Activated CD4-positive, alpha-beta T cell treated with anti-CD3 and anti-CD28 coated beads, Interleukin-10, Interleukin-2, amounts not matched to agents 100 ng/mL and 50 ng/mL, durations not matched to agents 16 hours and 8 hours (primary cell): ENCODE measurements at regions not wholly inside any gene's neighbourhood (a gene's known extent, or its start where the extent isn't known, plus 50 kb on each side); places are given as distances from the start of the nearest gene placed in this dataset.

Experiments used
- DNase-seq: peaks from one replicate; pipeline ENCODE4 v3.0.0-alpha.2; 2020

GRCh38 chr3:162021206-162021605 is 524.6 kb downstream of the OTOL1 start:
- DNase-seq: no peak

DNA sequence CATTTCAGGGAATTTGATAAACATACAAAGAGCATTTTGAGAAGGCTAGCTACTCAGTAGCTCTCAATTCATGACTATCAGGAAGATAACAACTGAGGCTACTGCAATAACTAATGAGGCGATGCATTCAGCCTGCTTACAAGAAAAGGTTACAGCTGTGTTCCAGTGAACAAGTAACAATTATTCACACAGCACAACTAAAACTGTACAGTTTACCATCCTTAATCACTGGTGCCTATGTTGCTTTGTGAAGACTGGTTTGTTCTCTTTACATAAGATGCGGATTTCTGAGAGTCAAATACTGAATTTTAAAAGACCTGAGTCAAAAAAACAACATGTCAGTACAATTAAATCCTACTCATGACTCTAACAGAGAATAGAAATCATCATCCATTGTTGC is 526.3 kb downstream of the OTOL1 start:
- no peak for DNase-seq

DNA sequence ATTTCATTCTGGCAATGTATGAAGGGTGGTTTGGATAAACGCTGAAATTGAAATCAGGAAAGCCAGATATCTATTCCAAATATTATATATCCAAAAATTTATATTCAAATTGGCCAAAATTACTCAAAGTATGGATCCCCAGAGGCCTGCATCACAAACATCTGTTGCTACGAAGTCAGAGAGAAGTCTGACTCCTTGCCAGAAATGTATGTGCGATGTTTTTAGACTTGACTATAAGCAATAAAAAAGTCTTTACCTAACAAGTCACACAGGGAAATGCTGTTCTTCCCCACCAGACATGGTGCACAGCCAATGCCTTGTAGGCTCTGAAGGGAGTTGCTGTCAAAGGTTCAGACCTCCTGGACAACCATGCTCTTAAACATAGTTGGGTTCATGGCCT is 533.1 kb downstream of the OTOL1 start:
- DNase-seq: no peak

DNA sequence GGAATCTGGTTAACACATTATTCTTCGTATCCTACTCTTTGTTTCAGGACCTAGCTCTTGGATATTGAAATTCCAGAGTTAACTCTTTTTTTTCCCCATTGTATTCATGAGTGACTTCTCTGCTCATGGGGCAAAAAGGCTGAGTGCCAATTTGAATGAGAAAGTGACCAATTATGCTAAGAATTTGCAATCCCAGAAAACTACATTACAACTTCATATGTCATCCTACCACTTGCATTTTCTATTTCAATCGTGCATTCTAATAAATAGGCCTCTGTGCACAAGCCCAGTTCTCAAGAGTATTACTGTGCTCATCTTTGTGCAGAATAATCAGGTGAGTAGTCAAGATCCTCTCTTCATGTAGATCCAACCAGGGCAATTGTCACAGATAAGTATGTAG is 537.8 kb downstream of the OTOL1 start:
- no peak for DNase-seq

- DNase-seq: no peak
Observed at GRCh38 chr3:162041622-162042021, 545.0 kb downstream of the OTOL1 start.

DNA sequence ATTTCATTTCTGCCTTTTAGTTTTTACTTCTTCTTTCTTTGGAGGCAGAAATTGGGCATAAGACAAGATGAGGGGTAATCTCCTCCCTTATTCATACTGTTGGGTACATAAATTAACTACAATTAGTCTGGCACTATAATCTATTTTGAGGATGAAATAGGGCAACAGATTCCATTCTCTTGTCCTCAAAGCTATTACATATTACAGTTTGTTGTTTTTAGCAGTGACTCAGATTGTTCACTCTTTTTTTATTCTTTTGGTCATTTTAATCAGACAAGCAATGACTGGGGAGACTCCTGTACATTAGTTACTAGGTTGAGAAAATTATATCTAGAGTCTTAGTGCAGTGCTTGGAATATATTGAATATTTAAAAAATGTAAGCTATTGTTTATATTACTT is 556.0 kb downstream of the OTOL1 start:
- no peak for DNase-seq

- no peak for DNase-seq
Observed at GRCh38 chr3:162072656-162073164, 576.1 kb downstream of the OTOL1 start.

DNA sequence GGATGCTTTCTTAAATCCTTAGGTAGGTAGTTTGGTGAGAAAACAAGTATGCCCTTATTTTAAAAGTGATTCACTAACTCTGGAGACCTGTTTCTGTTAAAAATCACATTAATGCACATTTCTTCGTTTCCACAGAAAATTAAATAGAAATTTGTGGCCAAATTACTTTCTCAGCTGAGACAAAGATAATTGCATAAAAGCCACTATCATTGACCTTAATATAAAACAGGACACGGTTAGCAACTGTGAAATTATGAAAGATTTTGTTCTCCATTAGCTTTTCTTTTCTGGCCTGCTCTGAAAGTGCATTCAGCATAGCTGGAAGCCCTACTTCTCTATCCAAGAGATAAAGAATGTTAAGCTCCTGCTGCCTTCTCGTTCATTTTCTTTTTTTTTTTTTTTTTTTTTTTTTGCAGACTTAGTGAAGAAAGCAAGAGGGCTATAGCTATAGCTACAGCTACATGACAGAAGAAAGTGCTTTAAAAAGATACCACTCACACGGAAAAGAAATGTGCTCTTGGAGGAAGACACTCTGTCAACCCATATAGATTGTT is 576.9 kb downstream of the OTOL1 start:
- DNase-seq: no peak

GRCh38 chr3:162077108-162077507 is 580.5 kb downstream of the OTOL1 start:
- no peak for DNase-seq

DNA sequence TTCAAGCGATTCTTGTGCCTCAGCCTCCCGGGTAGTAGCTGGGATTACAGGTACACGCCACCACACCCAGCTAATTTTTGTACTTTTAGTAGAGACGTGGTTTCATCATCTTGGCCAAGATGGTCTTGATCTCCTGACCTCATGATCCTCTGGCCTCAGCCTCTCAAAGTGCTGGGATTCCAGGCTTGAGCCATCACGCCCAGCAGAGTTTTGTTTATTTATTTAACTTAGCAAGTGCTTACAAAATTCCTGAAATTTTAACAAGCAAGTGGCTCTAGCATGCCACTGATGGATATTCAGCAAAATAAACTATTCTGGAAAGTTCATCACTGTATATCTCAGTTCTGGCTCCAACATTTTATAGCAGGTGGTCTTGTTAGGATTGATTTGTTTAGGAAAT is 585.9 kb downstream of the OTOL1 start:
- DNase-seq: no peak

GRCh38 chr3:162087361-162087760 is 590.8 kb downstream of the OTOL1 start:
- no peak for DNase-seq

DNA sequence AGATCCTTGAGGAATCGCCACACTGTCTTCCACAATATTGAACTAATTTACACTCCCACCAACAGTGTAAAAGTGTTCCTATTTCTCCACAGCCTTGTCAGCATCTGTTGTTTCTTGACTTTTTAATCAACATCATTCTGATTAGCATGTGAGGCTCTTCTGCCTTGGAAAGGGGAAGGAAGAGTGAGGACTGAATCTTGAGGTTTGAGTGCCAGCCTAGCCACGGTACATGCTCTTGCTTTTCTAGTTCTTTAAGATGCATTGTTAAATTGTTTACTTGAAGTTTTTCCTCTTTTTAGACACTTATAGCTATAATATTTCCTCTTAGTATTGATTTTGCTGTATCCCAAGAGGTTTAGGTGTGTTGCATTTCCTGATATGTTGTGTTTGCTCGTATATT is 596.1 kb downstream of the OTOL1 start:
- no peak for DNase-seq

- DNase-seq: no peak
Observed at GRCh38 chr3:162094301-162094700, 597.7 kb downstream of the OTOL1 start.

- DNase-seq: no peak
Observed at GRCh38 chr3:162096874-162097273, 600.3 kb downstream of the OTOL1 start.

GRCh38 chr3:162103808-162104207 is 607.2 kb downstream of the OTOL1 start:
- DNase-seq: no peak

- DNase-seq: no peak
Observed at GRCh38 chr3:162111861-162112260, 615.3 kb downstream of the OTOL1 start.

DNA sequence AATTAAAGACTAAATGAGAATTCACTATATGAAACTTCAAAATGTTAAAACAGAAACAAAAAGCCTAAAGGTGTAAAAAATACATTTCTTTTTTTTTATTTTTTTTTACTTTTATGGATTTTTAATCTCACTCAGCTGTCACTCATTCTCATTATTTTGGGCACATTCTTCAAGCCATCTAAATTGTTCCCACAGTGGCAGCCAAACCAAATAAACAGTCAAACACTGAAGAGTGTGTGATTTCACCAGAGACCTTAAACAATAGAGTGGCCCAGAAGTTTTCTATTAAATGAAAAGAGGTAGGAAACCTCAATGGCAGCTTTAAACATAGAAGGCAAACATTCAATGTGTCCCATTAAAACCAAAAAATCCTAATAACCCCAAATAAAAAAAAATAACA is 616.1 kb downstream of the OTOL1 start:
- DNase-seq: no peak

- no peak for DNase-seq
Observed at GRCh38 chr3:162117961-162118360, 621.4 kb downstream of the OTOL1 start.

- no peak for DNase-seq
Observed at GRCh38 chr3:162119651-162120050, 623.0 kb downstream of the OTOL1 start.

DNA sequence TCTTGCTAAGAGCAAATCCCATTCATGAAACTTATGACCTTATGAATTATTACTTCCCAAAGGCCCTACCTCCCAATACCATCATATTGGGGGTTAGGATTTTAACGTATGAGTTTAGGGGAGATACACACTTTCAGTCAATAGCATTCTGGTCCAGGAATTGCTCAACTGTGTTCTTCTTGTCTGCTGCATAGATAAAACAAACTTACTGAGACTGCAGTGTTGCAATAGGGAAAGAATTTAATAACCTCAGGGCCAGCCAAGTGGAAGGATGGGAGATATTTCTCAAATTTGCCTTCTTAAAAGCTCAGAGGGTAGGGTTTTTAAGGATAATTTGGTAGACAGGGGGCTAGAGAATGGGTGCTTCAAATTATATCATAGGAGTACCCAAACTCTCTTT is 625.8 kb downstream of the OTOL1 start:
- no peak for DNase-seq

- no peak for DNase-seq
Observed at GRCh38 chr3:162125790-162126189, 629.2 kb downstream of the OTOL1 start.

GRCh38 chr3:162130582-162130981 is 634.0 kb downstream of the OTOL1 start:
- DNase-seq: no peak

DNA sequence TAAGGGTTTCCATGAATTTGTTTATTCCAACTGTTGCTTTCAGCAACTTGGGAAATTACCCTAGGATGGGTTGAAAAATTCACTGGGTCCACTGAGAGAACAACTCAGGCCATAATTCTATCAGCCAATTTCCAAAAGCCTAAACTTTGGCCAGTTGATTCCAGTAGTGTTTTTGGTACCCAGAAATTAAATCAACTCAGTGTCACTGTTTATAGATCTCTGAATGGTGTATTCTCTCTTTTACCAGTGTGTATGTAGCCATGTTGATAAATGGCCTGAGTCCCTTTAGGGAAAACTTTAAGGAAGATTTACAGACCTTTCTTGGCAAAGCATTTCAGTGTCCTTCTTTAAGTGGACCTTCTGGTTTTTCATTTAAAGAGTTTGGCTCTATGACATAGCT is 636.4 kb downstream of the OTOL1 start:
- DNase-seq: no peak

DNA sequence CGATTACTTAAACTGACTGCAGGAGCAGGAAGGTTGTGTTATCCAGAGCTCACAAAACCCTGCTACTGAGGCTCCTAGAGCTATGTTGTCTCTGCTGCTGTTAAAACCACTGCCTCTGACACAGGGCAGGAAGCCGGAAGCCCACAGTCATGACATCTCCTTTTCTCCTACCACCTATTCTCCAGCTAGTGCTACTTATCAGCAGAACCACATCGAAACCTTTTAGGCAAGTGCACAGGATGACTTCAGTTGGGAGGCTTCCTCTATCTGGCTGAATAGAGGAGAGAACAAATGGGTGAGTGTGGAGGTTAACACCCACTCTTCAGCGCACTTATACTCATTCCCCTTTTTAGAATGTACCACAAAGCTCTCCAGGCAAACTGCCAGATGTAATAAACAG is 638.0 kb downstream of the OTOL1 start:
- DNase-seq: peak; percentile 49

DNA sequence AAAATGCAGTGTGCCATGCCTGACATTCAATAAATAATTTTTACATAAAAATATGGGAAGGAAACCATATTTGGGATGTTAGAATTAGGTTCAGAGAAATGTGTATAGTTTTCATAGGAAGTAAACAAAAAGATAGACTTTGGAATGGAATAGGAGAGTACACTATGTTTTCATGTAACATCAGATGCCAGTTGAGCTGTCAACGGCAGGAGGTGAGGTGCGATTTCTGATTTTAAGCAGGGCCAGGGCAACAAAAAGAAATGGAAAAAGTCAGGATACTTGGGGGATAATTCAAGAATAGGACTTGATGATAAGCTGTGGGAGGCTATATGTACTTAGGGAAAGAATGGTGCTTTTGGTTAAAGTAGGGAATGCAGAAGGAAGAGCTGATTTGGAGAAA is 639.5 kb downstream of the OTOL1 start:
- DNase-seq: no peak

- no peak for DNase-seq
Observed at GRCh38 chr3:162138509-162138908, 641.9 kb downstream of the OTOL1 start.
